ENCODE measurements at regions not wholly inside any gene's neighbourhood (a gene's known extent, or its start where the extent isn't known, plus 50 kb on each side); places are given as distances from the start of the nearest gene placed in this dataset.

- CTCF ChIA-PET = no interaction called here
- TF ChIP-seq TCF7L2 (IDR thresholded peaks at IDR 0.05; ENCODE audit: low read depth, low read length) = no peak
- TF ChIP-seq POLR2AphosphoS5 (IDR thresholded peaks at IDR 0.05; ENCODE audit: low read depth, low read length) = no peak
- TF ChIP-seq SIN3A (IDR thresholded peaks at IDR 0.05; ENCODE audit: borderline replicate concordance, insufficient read depth, low read depth, low read length) = no peak
- no peak for TF ChIP-seq CTCF (IDR thresholded peaks at IDR 0.05)
- TF ChIP-seq REST (IDR thresholded peaks at IDR 0.05; ENCODE audit: insufficient read depth in 1 of 2, low read depth in 2 of 2, low read length in 1 of 2) = no peak
- Histone ChIP-seq H3K27ac (ENCODE audit: low read length) (no peak overlapping the region), H3K9me3 (ENCODE audit: control insufficient read depth, insufficient read depth, low read depth, low read length) (no peaks in the 10 kb centered on the region), H3K27me3 (ENCODE audit: control insufficient read depth, insufficient read depth, low read length) (no peaks in the 10 kb centered on the region; the same call in 1 of the 2 replicates), H3K36me3 (ENCODE audit: control insufficient read depth, insufficient read depth, low read length) (no peaks in the 10 kb centered on the region), H3K4me1 (ENCODE audit: control insufficient read depth, insufficient read depth, low read length) (no peaks in the 10 kb centered on the region), H3K4me3 (ENCODE audit: low read depth in 2 of 2, low read length in 2 of 2) (no peak overlapping the region)
- intact Hi-C loops (cut with micrococcal nuclease; ENCODE audit: unreplicated experiment) = no loop called here
- ATAC-seq (no peak), DNase-seq (ENCODE audit: low read depth, low spot score) (no peak)
- in situ Hi-C loops (cut with HindIII; ENCODE audit: low pct_unique_long_range_greater_than_20kb, low sequenced_read_pairs) = no loop called here
- POLR2A ChIA-PET = no interaction called here
- no TSS peak for BruUV-seq (replicated peaks)
Observed at GRCh38 chr6:137722749-137723272, 144.2 kb upstream of the TNFAIP3 start.

- BruUV-seq (replicated peaks) = no TSS peak
- Histone ChIP-seq H3K27me3 (ENCODE audit: control insufficient read depth, insufficient read depth, low read length) (no peaks in the 10 kb centered on the region; the same call in 1 of the 2 replicates), H3K4me1 (ENCODE audit: control insufficient read depth, insufficient read depth, low read length) (no peaks in the 10 kb centered on the region), H3K36me3 (ENCODE audit: control insufficient read depth, insufficient read depth, low read length) (no peaks in the 10 kb centered on the region), H3K4me3 (ENCODE audit: low read depth in 2 of 2, low read length in 2 of 2) (no peak overlapping the region), H3K27ac (ENCODE audit: low read length) (no peak overlapping the region), H3K9me3 (ENCODE audit: control insufficient read depth, insufficient read depth, low read depth, low read length) (no peaks in the 10 kb centered on the region)
- POLR2A ChIA-PET = no interaction called here
- no peak for DNase-seq (ENCODE audit: low read depth, low spot score)
- no peak for ATAC-seq
- in situ Hi-C loops (cut with HindIII; ENCODE audit: low pct_unique_long_range_greater_than_20kb, low sequenced_read_pairs) = no loop called here
- intact Hi-C loops (cut with micrococcal nuclease; ENCODE audit: unreplicated experiment) = no loop called here
- CTCF ChIA-PET = no interaction called here
- no peak for TF ChIP-seq SIN3A (IDR thresholded peaks at IDR 0.05; ENCODE audit: borderline replicate concordance, insufficient read depth, low read depth, low read length)
- TF ChIP-seq CTCF (IDR thresholded peaks at IDR 0.05) = no peak
- TF ChIP-seq POLR2AphosphoS5 (IDR thresholded peaks at IDR 0.05; ENCODE audit: low read depth, low read length) = no peak
- no peak for TF ChIP-seq TCF7L2 (IDR thresholded peaks at IDR 0.05; ENCODE audit: low read depth, low read length)
- TF ChIP-seq REST (IDR thresholded peaks at IDR 0.05; ENCODE audit: insufficient read depth in 1 of 2, low read depth in 2 of 2, low read length in 1 of 2) = no peak
Observed at GRCh38 chr6:137723273-137724017, 143.6 kb upstream of the TNFAIP3 start.

Data from Panc1 (cell line).